GM21717 (cell line): ENCODE measurements at regions not wholly inside any gene's neighbourhood (a gene's known extent, or its start where the extent isn't known, plus 50 kb on each side); places are given as distances from the start of the nearest gene placed in this dataset.

Experiments
- ATAC-seq: cut with Tn5 transposase; IDR thresholded peaks from one replicate; pipeline ENCODE4 v1.9.1; 2021; ENCODE audit warnings: mild to moderate bottlenecking, moderate library complexity; ENCODE audit not compliant: unreplicated experiment

DNA sequence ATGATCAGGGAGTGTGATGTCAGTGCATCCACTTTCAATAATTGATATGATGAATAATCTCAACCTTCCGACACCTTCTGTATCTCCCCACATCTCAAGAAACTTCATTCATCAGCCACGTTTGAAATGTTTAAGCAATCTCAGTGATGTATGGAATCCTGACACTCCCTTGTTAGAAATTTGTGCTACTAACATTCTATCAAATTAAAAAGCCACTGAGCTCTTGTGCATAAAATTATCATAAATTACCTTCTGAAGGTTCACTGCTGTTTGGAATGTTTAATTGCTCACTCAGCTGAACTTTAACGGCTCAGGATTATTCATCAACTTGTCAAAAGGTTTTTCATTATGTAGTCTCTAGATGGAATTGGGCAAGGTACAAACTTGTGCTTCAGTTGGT lies 108.4 kb upstream of the DPH6 start:
- no peak for ATAC-seq

DNA sequence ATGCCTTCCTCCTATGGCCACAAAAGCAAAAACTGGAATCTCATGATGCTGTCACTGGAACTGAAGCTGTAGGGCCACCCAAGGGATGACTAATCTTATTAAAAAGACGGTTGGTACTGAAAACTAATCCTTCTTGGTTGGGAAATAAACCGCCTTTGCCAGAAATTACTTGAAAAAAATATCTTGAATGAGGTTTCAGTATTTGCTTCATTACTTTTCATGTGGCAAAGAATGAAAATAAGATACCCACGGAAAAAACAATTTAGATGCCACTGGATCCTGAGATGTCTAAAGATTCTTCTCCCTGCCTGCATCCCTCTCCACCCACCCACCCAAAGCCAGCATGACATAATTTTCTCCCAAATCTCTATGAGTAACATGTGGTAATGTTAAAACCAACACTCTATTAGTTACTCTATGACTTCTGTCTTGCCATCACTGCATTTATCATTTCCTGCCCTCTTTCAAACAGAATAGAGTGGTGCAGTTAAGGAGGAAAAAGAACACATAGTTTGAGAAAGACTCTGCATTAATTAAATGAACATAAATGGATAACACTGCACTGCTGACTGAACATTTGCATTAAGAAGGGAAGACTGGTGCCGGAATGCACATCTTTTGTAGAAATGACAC lies 111.8 kb upstream of the DPH6 start:
- ATAC-seq: no peak

DNA sequence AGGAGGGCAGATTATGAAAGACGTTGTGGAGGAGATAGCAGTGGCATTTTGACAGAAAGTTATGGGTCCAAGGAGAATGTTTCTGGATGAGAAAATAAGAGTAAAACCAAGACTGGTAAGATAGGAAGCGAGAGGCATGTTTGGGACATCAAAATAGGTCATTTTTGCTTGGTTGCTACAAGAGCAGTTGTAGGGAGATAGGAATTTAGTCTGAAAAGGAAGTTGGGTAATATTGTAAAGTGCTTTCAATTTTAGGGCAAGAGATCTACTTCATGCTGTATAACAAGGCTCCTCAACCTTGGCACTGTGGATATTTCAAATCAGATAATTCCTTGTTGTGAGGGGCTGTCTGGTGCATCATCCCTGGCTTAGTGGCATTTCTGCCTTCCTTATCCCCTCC lies 118.0 kb upstream of the DPH6 start:
- no peak for ATAC-seq

DNA sequence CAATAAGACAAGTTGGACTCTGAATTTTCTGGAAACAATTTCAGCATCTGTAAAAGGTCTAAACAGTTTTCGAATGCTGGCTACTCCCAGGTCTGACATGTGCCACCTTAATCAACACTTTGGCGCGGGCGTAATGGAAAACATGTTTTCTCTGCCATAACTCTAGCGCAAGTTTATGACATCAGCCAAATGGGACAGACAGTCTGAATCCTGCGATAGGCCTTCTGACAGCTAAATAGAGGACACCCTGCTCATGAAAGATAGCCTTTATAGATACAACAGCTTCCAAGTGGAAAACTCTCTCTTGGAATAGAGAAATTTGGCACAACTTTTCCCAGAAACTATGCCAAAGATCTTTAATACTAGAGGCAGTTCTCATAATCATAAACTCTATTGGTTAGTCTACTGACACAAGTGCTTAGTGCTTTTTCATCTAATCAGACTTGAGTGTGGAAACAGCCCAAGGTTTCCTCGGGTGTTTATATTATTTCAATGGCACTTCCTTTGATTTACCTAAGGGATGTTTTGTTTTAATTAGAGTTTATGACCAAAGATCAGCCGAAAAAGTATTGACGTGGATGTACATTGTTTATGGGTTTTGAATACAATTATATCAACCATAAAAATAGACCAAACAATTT lies 120.1 kb upstream of the DPH6 start:
- ATAC-seq: no peak

DNA sequence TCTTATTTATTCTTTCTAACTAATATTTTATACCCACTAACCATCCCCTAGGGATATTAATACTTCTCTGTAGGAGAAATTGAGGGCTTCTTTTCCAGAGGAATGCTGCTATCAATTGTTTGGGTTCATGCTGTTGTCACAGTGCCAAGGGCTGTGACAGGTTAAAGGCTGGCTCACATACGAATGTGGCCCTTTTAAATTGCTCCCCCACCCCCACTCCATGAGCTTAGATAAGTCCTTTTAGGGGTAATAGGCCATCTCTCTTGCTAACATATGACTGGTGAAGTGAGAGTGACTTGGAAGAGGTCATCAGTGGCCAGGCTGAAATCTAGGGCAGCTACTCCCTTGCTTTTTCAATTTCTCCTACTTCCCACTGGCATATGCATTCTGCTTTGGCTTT lies 121.9 kb upstream of the DPH6 start:
- no peak for ATAC-seq

DNA sequence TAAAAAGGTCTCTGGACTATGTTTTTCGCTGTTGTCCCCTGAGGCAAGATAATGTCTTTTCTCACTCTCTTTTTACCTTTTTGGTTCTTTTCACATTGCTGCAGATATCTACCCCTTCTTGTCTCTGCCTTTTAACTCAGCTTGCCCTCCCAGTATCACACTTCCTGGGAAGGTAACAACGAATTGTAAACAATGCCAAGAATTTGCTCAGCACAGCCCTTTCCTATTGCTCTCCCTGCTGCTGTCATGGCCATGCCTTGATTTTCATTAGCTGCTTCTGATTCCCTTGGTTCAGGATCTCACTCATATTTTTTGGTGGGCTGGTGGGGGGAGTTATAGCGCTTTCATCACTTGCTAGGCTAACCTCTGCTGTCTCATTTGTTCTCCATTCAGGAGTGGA lies 123.1 kb upstream of the DPH6 start:
- ATAC-seq: no peak

DNA sequence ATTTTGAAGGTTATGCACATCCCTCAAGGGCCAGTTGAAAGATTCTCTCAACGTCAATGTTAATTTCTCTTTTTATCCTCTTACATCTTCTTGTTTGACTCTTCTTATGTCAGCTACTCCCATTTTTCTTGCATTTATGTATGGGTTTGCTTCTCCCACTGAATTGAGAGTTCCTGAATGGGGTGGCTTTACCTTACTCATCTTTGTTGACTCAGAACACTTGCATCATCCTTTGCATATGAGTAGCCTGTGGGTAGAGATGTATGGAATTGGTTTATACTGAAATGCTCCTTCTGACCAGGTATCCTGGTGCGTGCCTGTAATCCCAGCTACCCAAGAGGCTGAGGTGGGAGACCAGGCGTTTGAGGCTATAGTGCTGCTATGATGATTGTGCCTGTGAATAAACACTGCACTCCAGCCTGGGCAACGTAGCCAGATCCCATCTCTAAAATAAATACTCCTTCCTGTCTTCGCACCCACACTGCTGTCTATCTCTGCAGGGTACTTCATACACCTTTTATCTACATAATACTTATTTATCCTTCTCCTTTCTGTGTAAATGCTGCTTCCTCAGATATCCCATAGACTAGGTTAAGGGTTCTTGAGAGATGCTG lies 123.6 kb upstream of the DPH6 start:
- no peak for ATAC-seq

DNA sequence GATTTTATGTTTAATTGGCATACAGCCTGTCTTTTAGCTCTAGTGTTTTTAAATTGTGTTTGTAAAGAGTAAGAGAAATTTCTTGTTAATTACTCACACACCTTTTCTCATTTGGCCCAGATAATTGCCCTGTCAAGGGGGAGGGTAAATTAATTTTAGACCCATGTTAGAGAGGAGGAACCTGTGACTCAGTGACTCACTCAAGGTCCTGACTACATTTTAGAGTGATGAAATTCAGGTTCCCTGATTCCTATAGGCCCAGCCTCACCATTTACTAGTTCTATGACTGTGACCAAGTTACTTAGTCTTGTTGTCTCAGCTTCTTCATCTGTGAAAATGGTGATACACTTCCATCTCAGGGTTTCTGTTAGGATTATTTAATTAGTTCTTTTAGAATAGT lies 125.2 kb upstream of the DPH6 start:
- ATAC-seq: no peak

DNA sequence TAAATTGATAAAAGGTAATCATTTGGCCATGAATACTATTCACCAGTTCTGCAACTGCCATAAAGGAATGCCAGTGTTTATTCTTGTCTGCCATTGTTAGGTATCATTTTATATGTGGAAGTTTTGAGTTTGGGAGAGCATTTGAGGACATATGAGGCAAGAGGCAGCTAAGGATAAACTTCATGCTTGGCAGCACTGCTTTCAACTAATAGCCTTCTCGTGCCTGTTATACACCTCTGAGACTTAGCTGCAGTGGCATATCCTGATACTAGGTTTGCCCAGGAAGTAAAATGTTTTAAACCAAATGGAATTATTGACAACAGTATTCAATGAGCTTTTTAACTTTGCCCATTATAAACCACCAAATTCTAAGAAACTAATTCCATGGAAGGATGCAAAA lies 126.0 kb upstream of the DPH6 start:
- no peak for ATAC-seq

DNA sequence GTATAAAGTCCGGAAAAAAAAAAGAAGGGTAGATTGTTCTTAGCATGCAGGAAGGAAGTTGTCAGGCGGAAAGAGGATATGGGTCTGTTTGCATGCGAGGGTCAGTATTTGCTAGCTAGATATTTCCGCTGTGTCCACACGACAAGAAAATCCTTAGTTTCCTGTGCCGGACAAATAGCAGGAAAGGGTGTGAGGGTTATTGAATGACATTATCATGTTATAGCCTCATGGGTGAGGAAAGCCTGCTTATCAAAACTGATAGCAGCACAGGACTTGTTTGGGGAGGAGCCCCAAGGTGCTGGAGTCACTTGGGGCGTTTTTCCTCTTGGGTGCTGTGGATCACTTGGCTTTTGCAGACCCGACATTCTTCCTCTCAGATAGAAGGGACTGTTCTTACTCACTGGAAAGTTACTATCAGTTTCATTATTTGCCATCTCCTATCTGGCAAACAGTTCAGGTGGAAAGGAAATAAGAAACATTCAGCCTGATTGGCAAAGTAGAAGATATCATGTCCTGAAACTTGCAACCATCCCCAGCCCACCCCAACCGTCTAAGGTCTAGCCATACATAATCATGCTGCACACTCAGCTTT lies 127.2 kb upstream of the DPH6 start:
- ATAC-seq: peak; percentile 68

DNA sequence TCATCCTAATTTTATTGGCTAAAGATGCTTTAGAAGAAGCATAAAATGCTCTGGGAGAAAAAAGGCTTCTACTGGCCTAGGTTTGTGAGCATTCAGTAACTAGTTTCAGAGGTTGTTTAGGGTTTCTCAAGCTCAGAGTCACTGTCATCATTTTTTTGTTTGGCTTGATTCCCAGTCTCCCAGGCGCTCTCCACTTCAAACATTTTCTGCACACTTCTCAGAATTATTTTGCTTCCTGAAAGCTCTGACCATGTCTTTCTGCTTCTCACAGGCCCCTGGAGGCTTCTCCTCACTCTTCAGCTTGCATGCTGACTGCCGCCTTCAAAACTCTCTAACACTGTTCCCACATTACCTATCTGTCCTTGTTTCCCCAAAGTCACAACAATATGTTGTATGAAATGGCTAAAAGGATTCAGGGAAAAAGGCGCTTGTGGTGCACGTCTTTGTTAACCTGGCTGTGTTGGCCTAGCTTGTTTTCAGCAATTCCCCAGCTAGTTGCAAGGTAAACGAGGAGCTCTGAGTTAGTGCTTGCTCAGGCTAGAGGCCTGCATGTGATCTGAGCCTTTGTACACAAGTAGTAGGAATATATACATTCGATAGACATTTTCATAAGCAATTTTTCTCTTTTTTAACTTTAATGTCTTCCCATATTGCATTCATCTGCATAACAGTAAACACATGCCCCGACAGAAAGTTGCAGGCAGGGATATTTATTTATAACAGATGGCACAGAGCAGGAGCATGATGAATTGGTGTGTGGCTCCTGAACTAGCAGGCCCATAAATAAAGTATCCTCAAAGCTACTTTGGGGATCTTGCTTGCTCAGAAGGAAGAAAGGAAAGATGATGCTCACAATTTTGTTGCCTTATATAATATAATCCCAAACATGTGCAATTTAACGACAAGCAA lies 129.2 kb upstream of the DPH6 start:
- ATAC-seq: no peak

DNA sequence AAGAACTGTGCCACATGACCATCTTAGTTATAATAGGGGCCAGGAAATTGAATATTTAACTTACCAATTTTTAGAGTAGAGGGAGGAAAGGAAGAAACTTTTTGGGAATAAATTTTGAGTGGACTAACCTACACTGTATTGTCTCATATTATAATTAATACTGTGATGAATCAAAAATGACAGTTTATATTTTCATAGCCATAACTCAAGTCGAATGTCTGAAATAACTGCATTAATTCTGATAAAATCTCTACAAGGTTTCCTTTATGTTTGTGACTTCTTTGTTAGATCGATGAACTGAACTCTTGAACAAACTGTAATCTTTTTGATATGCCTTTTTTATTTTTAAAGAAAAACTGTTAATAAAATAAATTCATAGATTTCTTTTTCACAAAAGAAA lies 132.8 kb upstream of the DPH6 start:
- no peak for ATAC-seq

DNA sequence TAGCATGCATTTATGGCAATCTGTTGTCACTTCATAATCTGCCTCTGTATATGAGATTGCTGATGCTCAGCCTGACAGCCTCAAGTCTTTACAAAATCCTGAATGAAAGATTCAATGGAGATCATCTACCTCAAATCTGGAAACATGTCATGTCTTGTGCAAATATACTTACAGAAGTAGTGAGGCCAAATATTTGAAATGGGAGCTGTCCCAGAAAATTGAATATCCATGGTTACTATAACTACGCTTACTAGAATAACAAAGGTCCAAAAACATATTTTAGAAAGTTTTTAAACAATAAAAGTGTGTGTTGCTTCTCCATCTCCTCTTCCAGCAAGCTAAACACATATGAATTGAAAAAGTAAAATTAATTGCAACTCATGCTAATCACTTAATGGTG lies 133.2 kb upstream of the DPH6 start:
- ATAC-seq: no peak

DNA sequence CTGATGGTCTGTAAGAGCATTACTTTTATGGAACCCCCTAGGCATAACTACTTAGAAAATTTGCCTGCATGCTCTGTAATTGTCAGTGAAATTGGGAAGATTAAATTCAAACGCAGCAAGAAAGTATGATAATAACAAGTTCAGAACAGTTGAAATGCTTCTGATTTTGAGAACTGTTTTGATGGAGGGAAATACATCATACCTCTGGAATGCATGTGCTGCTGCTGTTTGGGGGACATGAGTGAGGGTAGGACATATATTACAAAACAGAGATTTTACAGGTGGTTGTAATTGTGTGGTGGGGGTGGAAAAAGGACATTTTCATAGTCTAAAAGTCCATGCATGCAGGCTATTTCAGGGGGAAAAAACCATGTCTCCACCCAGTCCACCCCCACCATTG lies 135.0 kb upstream of the DPH6 start:
- ATAC-seq: no peak

DNA sequence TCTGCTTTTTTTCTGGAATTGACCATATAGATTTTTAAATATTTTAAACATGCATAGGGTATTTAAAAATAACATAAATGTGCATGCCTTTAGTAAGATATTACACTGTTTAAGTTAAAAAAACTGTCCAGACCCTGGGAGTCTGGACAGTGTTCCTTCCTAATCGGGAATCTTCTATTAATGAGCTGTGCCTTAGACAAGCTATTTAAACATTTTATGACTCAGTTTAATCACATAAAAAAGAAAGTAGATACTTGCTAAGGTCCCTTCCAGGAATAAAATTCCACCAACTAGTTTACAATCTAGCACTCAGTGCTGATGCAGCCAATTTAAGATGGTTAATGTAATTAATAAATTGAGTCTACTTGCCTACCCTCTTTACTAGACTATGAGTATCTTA lies 140.4 kb upstream of the DPH6 start:
- ATAC-seq: no peak

DNA sequence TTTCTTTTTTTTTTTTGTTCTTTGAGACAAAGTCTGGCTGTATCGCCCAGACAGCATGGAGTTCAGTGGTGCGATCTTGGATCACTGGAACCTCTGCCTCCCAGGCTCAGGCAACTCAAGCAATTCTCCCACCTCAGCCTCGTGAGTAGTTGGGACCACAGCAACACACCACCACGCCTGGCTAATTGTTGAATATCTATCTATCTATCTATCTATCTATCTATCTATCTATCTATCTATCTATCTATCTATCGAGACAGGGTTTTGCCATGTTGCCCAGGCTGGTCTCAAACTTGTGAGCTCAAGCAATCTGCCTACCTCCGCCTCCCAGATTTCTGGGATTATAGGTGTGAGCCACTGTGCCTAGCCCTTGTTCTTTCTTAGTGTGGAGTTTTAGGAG lies 143.3 kb upstream of the DPH6 start:
- ATAC-seq: no peak

DNA sequence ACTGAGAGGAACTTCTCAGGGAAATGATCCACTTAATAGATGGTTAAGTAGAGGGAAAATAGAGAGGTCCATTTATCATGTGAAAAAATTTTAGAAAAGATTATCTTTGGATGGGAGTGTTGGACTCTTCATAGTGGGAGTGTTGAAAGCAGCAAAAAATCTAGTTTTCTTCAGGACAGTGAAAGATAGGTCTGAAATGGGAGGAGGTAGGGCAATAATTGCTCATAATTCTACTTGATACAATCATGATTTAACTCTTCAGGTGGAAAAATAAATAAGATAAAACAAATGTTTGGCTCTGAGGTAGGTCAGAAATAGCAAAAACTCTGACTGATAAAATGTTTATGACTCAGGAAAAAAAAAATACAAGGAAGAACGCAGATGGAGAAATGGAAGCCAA lies 144.1 kb upstream of the DPH6 start:
- ATAC-seq: no peak

DNA sequence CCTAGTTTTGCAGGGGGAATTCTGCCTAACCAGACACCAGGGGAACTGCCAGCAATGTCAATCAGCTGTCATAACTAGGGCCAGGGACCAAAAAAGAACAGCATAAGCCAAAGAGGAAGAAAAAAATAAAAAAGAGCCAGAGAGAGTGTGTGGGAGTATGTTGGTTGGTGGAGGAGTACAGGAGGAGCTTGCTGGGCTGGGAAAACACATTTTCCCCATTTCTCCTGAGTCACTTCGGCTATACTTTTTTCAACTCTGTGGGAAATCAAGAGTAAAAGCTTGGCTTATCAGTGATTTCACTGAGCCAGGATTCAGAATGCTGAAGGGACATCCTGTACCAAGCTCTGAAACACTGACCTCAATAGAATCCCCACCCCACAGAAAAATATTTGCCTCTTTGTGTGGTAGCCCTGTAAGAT lies 144.7 kb upstream of the DPH6 start:
- no peak for ATAC-seq

DNA sequence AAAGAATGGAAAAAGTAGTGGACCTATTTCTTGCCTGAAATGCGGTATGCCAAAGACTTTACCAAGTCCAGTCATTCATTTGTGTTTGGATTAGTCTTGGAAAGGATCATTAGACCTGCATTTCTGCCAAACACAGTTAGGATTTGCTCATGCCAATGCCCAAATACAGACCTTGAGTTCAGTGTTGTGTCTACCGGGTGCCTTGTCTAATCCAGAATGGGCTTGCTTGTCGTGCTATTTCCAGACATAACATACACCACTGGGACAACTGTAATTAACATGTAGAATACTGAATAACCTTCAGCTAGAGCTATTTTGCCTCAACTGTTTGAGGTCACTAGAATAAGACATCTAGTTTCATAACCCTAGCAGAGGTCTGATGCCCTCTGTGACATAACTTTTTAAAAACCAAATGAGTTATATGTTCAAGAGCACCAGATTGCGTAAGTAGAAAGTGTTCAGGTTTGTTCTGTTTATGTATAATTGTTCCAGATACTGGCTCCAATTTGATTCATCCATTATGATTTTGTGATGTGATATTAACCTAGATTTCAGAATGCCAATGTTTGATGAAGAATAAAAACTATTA lies 145.3 kb upstream of the DPH6 start:
- ATAC-seq: no peak

DNA sequence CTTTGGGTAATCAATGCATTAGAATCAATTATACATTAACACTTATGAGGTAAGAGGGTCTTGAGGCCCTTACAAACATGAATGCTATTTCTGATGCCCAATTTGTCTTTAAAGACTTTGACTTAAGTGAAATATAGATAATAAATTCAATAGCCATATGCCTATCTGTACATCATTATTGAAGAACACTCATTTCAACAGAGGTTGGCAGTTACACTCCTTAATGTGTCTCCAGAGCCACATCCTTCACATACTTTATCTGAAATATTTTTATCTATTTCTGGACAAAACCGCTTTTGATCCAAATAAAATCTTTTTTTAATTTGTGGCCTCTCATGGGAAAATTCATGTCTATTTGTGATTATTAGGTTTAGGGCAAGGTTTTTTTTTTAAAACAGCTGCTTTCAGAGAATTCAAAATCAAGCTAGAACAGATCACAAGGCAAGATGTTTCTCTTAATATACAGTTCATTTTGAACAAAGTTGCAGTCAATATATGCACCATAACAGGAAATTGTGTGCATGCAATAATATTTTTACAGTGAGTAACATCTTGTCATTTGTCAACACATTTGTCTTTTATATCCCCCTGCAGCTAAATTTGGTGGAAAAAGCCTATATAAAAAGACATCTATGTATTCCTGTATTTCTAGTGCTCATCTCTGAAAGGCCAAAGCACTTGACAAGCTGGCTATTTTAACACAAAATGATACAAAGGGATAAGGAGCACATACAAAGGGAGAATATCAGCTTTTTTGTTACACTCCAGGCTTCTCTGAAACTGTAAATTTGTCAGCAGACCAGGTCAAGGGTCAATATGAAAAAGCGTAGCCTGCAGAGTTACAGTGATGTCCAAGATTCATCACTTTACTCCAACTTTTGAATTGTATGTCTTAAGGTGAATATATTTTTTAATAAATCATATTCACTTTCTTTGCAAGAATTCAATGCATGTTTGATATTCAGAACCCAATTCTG lies 146.2 kb upstream of the DPH6 start:
- no peak for ATAC-seq
